Esophagus (tissue), 2 donors: ENCODE measurements at regions not wholly inside any gene's neighbourhood (a gene's known extent, or its start where the extent isn't known, plus 50 kb on each side); places are given as distances from the start of the nearest gene placed in this dataset.
"Not testable (repeated sequence)": the region's sequence is repeated elsewhere in the genome, so short reads cannot be mapped to it uniquely, and the experiment has no call there.

Experiments used
- H3K27ac ChIP-seq, 2 donors: one replicate each; pipeline ENCODE4 v1.5.1; 2013; ENCODE audit warnings: low read depth in 2 of 2, mild to moderate bottlenecking in 2 of 2, inconsistent platforms in 1 of 2, low read length in 1 of 2, moderate library complexity in 1 of 2
- H3K27me3 ChIP-seq, 2 donors: one replicate each; pipeline ENCODE4 v1.6.1; 2013; ENCODE audit warnings: low read length in 2 of 2, control low read depth in 1 of 2, mild to moderate bottlenecking in 1 of 2; ENCODE audit not compliant: insufficient read depth in 2 of 2, control insufficient read depth in 1 of 2
- H3K36me3 ChIP-seq, 2 donors: one replicate each; pipeline ENCODE4 v1.6.1; 2013; ENCODE audit warnings: low read length in 1 of 2; ENCODE audit not compliant: control insufficient read depth in 2 of 2, insufficient read depth in 2 of 2
- H3K4me1 ChIP-seq, 2 donors: one replicate each; pipeline ENCODE4 v1.6.1; 2013; ENCODE audit warnings: low read length in 1 of 2; ENCODE audit not compliant: control insufficient read depth in 2 of 2, insufficient read depth in 2 of 2
- H3K4me3 ChIP-seq, 2 donors: one replicate each; pipeline ENCODE4 v1.5.1; 2013; ENCODE audit warnings: low read length in 2 of 2, mild to moderate bottlenecking in 2 of 2, low read depth in 1 of 2, moderate library complexity in 1 of 2
- H3K9me3 ChIP-seq, 2 donors: one replicate each; pipeline ENCODE4 v1.6.1; 2013; ENCODE audit warnings: mild to moderate bottlenecking in 2 of 2, low read depth in 1 of 2, low read length in 1 of 2, moderate library complexity in 1 of 2; ENCODE audit not compliant: control insufficient read depth in 2 of 2, insufficient read depth in 1 of 2
- WGBS, 2 donors: extraction: QIAGEN DNeasy Blood & Tissue Kit; methylation state at CpG; one replicate each; pipeline ENCODE4 v1.1.7; 2013; 5-methylcytosine and 5-hydroxymethylcytosine counted together
- donor health status: healthy with polysubstance abuse.
- donor health status: Bipolar disorder and iron deficiency.

DNA sequence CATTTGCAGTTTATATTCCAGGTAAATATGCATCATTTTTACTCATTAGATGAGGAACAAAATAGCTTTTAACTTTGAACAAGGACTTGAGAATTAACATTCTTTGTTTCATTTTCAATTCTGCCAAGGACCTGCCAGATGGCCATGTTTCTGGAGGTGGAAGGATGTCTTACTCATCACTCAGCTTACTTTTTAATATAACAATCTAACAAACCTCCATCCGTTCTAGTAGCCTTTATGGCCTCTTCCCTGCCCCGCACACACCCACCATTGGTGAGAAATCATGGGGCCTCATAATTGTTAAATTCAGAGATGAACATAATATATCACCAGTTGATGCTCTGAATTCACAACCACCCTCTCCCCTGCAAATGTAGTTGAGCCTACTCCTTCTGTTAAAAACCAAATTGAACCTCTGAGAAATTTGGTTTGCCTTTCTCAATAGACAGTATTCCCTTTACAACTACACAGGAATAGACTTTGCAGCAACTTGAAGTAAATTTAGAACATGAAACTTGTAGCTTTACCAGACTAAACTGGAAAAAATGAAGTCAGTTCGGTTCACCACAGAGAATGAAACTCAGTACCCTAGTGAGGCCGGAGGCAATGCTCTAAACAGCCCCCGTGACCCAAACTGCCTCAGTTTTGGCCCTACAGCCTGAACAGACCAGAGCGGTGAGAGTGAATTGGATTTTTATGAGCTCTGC is 50.1 kb upstream of the ACSL4 start:
- Histone ChIP-seq H3K4me3 (no peak overlapping the region), H3K36me3 (no peaks in the 10 kb centered on the region), H3K9me3 (no peaks in the 10 kb centered on the region), H3K27ac (peak overlapping the region; percentile 13 to 42), H3K27me3 (no peaks in the 10 kb centered on the region), H3K4me1 (no peaks in the 10 kb centered on the region)
- WGBS, 2 donors = 38 to 59% methylated on average over 6 of the region's 6 CpGs

DNA sequence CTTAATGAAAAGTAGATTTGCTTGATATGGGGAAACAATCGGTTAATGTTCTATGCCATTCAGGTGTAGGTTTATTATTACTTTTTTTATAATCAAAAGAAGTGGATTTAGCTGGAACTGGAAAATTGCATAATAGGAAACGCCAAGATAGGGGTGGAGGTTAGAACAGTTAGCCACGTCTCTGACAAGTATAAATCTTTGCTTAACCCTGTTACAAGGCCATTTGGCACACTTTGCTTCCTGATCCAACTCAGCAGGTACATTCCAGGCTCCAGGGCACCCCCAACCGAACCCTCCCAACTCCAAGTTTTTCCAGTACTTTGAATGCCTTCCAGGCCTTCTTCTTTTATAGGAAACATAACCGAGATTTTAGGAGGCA is 50.6 kb upstream of the ACSL4 start:
- 41 to 50% methylated on average over 5 of the region's 5 CpGs for WGBS, 2 donors
- Histone ChIP-seq H3K9me3 (no peaks in the 10 kb centered on the region), H3K4me3 (no peak overlapping the region), H3K36me3 (no peaks in the 10 kb centered on the region), H3K4me1 (no peaks in the 10 kb centered on the region), H3K27ac (peak overlapping the region in 1 of 2 donors; percentile 42), H3K27me3 (no peaks in the 10 kb centered on the region)

- Histone ChIP-seq H3K27ac (no peak overlapping the region), H3K36me3 (no peaks in the 10 kb centered on the region), H3K4me1 (no peaks in the 10 kb centered on the region), H3K9me3 (no peaks in the 10 kb centered on the region), H3K27me3 (no peaks in the 10 kb centered on the region), H3K4me3 (no peak overlapping the region)
- 54 to 76% methylated on average over 4 of the region's 4 CpGs for WGBS, 2 donors
Observed at GRCh38 chrX:109785053-109785452, 52.0 kb upstream of the ACSL4 start.

DNA sequence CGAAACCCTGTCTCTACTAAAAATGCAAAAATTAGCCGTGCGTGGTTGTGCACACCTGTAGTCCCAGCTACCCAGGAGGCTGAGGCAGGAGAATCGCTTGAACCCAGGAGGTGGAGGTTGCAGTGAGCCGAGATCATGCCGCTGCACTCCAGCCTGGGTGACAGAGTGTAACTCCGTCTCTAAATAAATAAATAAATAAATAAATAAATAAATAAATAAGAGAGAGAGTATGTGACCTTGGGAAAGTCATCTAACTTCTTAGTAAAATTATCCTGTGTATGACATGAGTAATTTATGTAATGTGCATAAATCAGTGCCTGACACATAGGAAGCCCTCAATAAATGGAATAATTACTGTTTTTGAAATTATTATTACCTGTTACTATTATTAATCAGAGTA is 57.5 kb upstream of the ACSL4 start:
- not testable (repeated sequence) for H3K36me3 ChIP-seq, H3K27ac ChIP-seq, H3K27me3 ChIP-seq, H3K4me3 ChIP-seq, H3K9me3 ChIP-seq, H3K4me1 ChIP-seq
- WGBS, 2 donors = 92 to 97% methylated on average over 7 of the region's 7 CpGs

DNA sequence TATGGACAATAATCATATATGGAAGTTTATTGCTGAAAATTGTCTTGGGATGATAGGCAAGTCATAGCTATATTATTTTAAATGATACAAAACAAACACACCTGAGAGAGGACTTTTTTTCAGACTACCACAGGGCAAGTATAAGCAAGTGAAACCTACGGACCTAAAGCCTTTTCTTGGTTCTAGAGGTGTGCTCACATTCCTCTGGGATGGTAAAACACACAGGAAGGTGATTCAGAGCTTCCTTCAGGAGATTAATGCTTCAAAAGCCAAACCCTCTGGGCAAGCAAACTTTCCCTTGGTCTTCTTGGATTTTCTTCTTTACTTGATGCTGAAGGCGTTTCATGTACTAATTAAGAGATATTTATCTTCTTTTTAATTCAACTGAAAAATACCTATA is 60.1 kb upstream of the ACSL4 start:
- 38 to 49% methylated on average over 2 of the region's 2 CpGs for WGBS, 2 donors

GRCh38 chrX:109795682-109796081 is 62.6 kb upstream of the ACSL4 start:
- no peak overlapping the region for H3K4me3 ChIP-seq
- H3K36me3 ChIP-seq = no peaks in the 10 kb centered on the region
- no peak overlapping the region for H3K27ac ChIP-seq
- WGBS, 2 donors = 52 to 60% methylated on average over 4 of the region's 4 CpGs
- H3K9me3 ChIP-seq = no peaks in the 10 kb centered on the region
- peaks cover 0 to 4% of the 10 kb centered on the region in 2 donors for H3K27me3 ChIP-seq
- no peaks in the 10 kb centered on the region for H3K4me1 ChIP-seq

More for the DNA sequence above, 60.1 kb upstream of the ACSL4 start:
- no peak overlapping the region for H3K27ac ChIP-seq
- H3K4me1 ChIP-seq = no peaks in the 10 kb centered on the region
- H3K36me3 ChIP-seq = no peaks in the 10 kb centered on the region
- no peaks in the 10 kb centered on the region for H3K9me3 ChIP-seq
- H3K4me3 ChIP-seq = no peak overlapping the region
- H3K27me3 ChIP-seq = peaks cover 0 to 4% of the 10 kb centered on the region in 2 donors

DNA sequence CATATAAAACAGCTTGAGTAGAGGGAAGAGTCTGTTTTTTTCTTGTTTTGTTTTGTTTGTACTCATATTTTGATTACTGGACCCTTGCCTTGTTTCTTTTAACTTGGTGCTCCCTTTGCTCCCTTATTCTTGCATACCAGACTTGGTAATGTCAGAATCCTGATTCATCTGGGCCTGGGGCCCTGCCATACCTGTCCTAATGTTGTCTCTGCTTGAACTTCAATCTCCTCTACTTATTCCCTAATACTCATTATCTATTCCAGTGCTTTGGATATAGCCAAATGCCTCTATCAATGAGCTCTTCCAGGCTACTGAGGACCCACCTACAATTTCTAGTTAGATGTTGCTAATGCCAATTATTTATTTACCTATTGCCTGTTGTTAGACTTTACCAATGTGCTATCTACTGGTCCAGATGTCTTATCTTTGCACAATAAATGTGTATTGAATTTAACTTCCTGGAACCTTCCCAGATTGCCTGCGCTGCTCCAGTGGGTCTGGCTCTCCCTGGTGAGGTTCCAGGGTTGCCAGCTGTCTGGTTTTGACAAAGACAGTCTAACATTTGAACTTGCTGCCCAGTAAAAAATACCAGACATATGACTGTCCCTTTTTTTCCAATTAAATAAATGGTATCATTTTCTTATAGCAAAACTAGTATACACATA is 64.4 kb upstream of the ACSL4 start:
- H3K4me3 ChIP-seq = no peak overlapping the region
- H3K9me3 ChIP-seq = no peaks in the 10 kb centered on the region
- H3K27me3 ChIP-seq = peaks cover 0 to 4% of the 10 kb centered on the region in 2 donors
- H3K4me1 ChIP-seq = no peaks in the 10 kb centered on the region
- 27 to 39% methylated on average over 1 of the region's 1 CpG for WGBS, 2 donors
- no peaks in the 10 kb centered on the region for H3K36me3 ChIP-seq
- H3K27ac ChIP-seq = no peak overlapping the region

DNA sequence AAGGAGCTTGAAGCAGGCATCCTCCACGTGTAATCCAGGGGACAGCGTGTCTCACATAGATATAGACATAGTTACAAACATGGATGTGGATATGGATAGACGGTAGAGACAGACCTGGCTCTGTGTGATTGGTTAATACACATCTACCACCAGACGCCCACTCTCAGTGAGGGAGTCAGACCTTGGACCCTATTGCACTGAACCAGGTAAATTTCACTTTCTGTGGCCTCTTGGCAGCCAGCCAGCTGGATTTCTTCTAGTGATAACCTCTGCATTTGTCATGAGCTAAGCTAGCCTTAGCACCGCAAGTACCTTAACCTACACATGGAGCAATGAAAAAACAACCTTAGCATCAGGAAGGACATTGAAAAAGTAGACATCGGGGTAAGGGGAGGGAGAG is 79.2 kb upstream of the ACSL4 start:
- no peaks in the 10 kb centered on the region for H3K36me3 ChIP-seq
- no peaks in the 10 kb centered on the region for H3K27me3 ChIP-seq
- WGBS, 2 donors = 72 to 95% methylated on average over 6 of the region's 6 CpGs
- H3K4me3 ChIP-seq = no peak overlapping the region
- H3K27ac ChIP-seq = no peak overlapping the region
- no peaks in the 10 kb centered on the region for H3K9me3 ChIP-seq
- H3K4me1 ChIP-seq = no peaks in the 10 kb centered on the region

- Histone ChIP-seq H3K9me3 (no peaks in the 10 kb centered on the region), H3K27ac (no peak overlapping the region), H3K4me3 (no peak overlapping the region), H3K36me3 (no peaks in the 10 kb centered on the region), H3K27me3 (no peaks in the 10 kb centered on the region), H3K4me1 (no peaks in the 10 kb centered on the region)
Observed at GRCh38 chrX:109813236-109813635, 80.2 kb upstream of the ACSL4 start.

- Histone ChIP-seq H3K9me3 (no peaks in the 10 kb centered on the region), H3K27me3 (no peaks in the 10 kb centered on the region), H3K27ac (no peak overlapping the region), H3K36me3 (no peaks in the 10 kb centered on the region), H3K4me1 (no peaks in the 10 kb centered on the region), H3K4me3 (no peak overlapping the region)
- WGBS, 2 donors = 56 to 62% methylated on average over 4 of the region's 4 CpGs
Observed at GRCh38 chrX:109818976-109819375, 85.9 kb upstream of the ACSL4 start.
